GM12891 (cell line): ENCODE measurements at regions not wholly inside any gene's neighbourhood (a gene's known extent, or its start where the extent isn't known, plus 50 kb on each side); places are given as distances from the start of the nearest gene placed in this dataset.

Experiments
- PAX5 ChIP-seq: IDR thresholded peaks from 2 replicates; pipeline ENCODE4 v1.6.1; 2011; ENCODE audit warnings: low read length, moderate library complexity, mild to moderate bottlenecking; ENCODE audit not compliant: insufficient read depth, severe bottlenecking
- POLR2A ChIP-seq: IDR thresholded peaks from 2 replicates; pipeline ENCODE4 v1.6.1; 2011; ENCODE audit warnings: low read depth, low read length, control low read depth
- POLR2AphosphoS5 ChIP-seq: IDR thresholded peaks from 2 replicates; pipeline ENCODE4 v1.6.1; 2011; ENCODE audit warnings: low read depth, low read length, control low read depth
- SPI1 ChIP-seq: IDR thresholded peaks from 2 replicates; pipeline ENCODE4 v1.6.1; 2011; ENCODE audit warnings: low read depth, low read length, control low read depth
- TAF1 ChIP-seq: IDR thresholded peaks from 2 replicates; pipeline ENCODE4 v1.6.1; 2011; ENCODE audit warnings: low read depth, low read length, control low read depth

DNA sequence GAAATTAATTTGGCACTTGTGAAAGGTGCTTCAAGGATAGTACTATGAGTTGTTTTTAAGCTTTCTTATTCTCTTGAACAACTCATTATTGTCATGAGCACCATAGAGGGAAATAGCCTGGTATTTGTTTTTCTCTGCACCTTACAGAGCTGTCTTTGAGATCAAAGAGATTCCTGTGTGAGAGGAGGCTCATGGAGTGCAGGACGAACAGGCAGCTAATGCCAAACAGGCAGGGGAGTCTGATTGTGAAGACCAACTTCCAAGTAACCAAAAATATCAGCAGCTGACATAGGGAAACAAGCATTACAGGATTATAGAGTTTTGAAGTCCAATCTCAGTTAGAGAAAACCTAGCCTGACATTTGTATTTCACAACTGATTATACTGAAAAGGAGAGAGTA lies 110.6 kb upstream of the TENT5A start:
- TF ChIP-seq POLR2AphosphoS5 (no peak), POLR2A (no peak), TAF1 (no peak), PAX5 (no peak), SPI1 (no peak)
